H1 (cell line): ENCODE measurements at regions not wholly inside any gene's neighbourhood (a gene's known extent, or its start where the extent isn't known, plus 50 kb on each side); places are given as distances from the start of the nearest gene placed in this dataset.

ENCODE experiments used
- CTBP2 ChIP-seq: IDR thresholded peaks from 2 replicates; pipeline ENCODE4 v1.7.0; 2011; ENCODE audit warnings: borderline replicate concordance, mild to moderate bottlenecking, moderate library complexity, mixed read lengths, low read length; ENCODE audit not compliant: insufficient read depth, insufficient read length
- NRF1 ChIP-seq: IDR thresholded peaks from 2 replicates; pipeline ENCODE4 v1.6.1; 2011; ENCODE audit warnings: mild to moderate bottlenecking, low read depth, low read length, improper control_type of control experiment
- TAF1 ChIP-seq: IDR thresholded peaks from 2 replicates; pipeline ENCODE4 v1.6.1; 2011; ENCODE audit warnings: mild to moderate bottlenecking, low read depth, low read length

DNA sequence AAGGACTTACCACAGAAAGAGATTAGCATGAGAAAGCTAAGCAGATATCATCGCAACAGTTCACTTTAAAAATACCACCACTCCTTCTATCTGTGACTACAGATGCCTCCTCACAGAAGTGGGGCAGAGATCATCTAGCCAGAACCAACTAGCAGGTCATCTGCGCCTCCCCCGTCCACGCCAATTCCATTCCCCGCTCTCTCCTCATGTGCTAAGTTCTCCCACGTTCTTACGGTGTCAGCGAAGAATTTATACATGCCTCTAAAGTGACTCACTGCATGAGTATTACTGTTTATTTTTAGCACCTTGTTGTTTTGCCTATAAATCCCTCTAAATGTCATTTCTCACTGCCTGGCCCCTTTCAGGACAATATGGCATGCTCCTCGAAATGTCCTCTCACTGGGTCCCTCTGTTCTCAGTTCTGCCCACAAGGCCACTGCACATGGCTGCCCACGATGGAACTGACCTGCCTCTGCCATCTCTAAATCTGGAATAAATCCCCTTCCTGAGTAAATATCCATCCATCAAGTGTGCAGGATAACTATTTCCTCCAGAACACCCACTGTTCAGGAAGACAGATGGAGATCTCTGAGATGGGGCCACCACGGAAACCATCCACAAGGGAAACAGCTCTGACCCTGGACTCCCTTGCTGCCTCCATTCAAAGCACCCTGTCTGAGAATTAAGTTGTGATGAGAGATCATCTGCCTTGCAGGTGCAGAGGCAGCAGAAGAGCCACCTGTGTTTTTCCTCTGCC lies 137.7 kb downstream of the IRS1 start (continued):
- TF ChIP-seq NRF1 = no peak
- TF ChIP-seq CTBP2 = no peak
- no peak for TF ChIP-seq TAF1
